EH (cell line): ENCODE measurements at regions not wholly inside any gene's neighbourhood (a gene's known extent, or its start where the extent isn't known, plus 50 kb on each side); places are given as distances from the start of the nearest gene placed in this dataset.

Source experiments
- DNase-seq: peaks from one replicate; pipeline ENCODE4 v3.0.0-alpha.2; 2015; ENCODE audit warnings: low read depth

- no peak for DNase-seq
These were observed 1045.3 kb downstream of the TLE1 start for GRCh38 chr9:80644044-80644443.

- no peak for DNase-seq
These were observed 1054.3 kb downstream of the TLE1 start for GRCh38 chr9:80635065-80635464.

GRCh38 chr9:80632041-80632440, 1057.3 kb downstream of the TLE1 start:
- no peak for DNase-seq

- no peak for DNase-seq
These were observed 1050.7 kb downstream of the TLE4 start for GRCh38 chr9:80622508-80622907.

DNA sequence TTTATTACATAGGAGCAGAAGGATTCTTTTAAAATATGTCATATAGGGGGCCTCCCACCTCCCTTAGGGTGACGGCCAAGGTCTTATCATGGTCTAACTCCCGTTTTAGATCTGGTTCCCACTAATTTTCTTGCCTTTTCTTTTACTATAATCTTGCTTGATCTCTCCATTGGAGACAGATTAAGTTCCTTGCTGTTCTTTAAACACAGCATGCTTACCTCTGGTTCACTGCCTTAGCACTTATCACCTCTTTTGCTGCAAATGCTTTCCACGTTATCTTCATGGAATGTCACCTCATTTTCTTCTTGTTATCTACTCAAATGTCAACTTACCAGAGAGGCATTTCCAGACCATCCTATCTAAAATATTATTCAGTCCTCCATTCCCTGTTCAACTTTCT, 1047.6 kb downstream of the TLE4 start:
- no peak for DNase-seq

GRCh38 chr9:80615964-80616363, 1044.2 kb downstream of the TLE4 start:
- no peak for DNase-seq

DNA sequence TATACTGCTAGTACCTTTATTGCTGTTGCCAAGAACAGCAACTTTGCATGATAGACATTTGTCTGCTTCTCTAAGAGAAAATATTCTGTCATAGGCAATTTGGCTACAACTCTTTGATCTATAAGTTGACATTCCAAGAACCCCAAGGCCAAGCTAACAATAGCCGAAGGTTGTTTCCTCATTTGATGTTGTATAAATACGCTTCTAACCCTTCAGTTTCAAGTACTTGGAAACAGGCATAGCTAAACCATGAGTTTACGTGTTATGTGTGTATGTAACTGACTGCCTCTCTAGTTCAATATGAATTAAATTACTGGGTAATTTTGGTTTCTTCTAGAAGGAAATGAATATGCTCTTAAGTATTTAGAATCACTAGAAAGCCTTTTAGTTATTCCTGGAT, 1034.0 kb downstream of the TLE4 start:
- DNase-seq, result no peak

DNA sequence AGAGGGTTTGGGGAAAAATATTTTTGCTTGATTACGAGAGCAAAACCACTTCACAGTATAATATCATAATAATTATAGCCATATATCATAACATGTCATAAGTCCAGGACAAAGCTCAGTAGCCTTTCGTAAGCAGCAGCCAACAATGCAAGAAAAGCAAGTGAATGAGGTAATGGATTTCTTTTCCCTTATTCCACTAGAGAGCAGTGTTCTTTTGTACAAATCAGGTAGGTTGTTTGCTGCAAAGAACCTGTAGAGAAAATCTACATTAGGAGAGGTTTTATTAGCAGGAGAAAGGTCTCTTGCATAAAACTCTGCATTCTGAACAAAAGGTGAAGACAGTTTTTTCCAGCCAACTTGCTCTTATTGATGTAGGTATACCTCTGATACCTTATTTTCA, 1033.4 kb downstream of the TLE4 start:
- DNase-seq, result no peak

- DNase-seq, result no peak
These were observed 1030.5 kb downstream of the TLE4 start for GRCh38 chr9:80602291-80602690.

DNA sequence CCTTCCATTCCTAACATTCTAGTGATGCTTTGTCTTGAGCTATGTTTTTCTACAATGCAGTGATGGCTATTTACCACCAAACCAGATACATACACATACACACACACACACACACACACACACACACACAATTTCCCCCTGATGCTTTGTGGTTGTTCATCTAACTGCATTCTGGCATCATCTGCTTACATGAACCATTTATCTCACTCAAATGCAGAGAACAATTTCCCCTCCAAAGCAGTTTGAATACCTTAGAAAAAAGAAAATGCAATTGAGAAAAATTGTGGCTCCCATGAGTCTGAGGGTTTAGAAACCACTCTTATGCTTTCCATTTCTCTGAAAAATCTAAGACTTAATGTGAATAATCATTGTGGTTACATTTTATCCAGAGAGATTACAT, 1024.8 kb downstream of the TLE4 start:
- DNase-seq, result no peak

GRCh38 chr9:80595192-80595591, 1023.4 kb downstream of the TLE4 start:
- no peak for DNase-seq

DNA sequence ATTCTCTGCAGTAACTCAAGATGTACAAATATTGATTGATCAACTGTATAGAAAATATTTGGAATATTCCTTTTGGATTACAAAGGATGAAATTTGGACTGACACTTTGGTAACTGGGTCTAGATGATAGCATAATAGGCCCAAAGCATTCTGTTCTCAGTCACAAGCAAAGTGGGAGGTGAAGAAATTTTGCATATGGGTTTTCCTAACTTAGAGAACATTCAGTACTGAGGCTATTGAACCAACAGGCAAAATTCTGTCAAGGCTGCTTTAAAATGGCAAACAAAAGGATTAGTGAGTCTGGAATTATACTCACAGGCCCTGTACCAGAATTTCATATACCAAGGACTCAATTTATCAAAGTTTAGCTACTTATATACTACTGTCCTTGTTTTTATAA, 1020.6 kb downstream of the TLE4 start:
- DNase-seq, result no peak

- DNase-seq, result no peak
These were observed 1015.1 kb downstream of the TLE4 start for GRCh38 chr9:80586786-80587330.

DNA sequence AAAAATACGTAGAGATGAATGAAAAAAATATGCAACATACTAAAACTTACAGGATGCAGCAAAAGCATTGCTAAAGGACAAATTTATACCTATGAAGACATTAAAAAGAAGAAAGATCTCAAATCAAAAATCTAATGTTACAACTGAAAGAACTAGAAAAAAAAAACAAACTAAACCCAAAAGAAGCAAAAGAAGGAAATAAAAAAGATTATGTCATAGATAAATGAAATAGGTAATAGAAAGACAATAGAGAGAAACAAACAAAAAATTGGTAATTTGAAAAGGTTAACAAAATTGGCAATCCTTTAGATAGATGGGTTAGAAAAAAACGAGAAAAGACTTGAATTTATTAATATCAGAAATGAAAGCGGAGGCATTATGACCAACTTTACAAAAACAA, 1000.2 kb downstream of the TLE4 start:
- no peak for DNase-seq

DNA sequence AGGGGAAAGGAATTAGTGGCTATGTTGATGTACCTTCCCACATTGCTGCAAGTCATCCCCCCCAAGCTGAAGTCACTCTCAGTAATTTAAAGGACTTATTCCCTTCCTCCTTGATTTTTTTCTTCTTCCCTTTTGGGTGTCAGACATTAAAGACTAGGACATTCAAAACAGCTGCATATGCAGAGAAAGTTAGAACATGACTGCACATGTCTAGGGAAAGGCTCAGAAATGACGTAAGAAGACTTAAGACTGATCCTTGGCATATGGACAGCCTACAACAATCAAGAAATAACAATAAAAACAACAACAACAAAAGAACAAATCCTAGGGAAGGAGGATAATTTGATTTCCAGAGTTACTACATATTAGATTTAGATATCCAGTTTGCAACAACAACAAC, 997.5 kb downstream of the TLE4 start:
- no peak for DNase-seq

- no peak for DNase-seq
These were observed 989.8 kb downstream of the TLE4 start for GRCh38 chr9:80561526-80561925.

- DNase-seq, result no peak
These were observed 989.2 kb downstream of the TLE4 start for GRCh38 chr9:80560976-80561375.

DNA sequence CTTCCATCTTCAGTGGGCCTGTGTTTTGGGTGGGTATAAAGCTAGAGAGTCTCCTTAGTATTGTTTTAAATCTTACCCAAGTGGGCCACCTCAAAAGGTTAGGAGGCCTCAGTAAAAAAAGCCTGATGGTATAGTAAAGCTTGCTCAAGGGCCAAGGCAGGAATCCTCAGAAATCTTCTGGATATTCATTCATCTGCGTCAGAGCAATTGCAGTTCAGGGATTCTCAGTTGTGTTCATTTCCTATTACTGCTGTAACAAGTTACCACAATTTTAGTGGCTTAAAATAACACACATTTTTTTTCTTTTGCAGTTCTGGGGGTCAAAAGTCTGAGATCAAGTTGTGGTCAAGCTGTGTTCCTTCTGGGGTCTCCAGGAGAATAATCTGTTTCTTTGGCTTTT, 985.5 kb downstream of the TLE4 start:
- no peak for DNase-seq

DNA sequence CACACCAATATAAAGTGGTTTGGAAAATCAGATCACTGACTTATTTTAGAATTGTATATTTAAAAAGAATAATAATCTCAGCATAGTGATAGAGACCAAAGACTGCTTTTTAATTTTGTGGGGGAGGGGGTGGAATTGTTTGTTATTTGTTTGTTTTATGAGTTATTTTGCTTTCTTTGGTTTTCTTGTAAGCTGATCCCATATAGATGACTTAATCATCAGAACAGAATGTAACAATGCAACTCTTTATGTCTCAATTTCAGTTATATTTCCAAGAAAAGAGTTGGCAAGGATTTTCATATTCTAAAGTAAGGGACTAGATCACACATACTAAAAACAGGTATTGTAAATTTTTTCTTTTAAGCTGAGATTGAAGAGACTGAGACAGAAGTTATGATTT, 984.9 kb downstream of the TLE4 start:
- DNase-seq, result no peak

DNA sequence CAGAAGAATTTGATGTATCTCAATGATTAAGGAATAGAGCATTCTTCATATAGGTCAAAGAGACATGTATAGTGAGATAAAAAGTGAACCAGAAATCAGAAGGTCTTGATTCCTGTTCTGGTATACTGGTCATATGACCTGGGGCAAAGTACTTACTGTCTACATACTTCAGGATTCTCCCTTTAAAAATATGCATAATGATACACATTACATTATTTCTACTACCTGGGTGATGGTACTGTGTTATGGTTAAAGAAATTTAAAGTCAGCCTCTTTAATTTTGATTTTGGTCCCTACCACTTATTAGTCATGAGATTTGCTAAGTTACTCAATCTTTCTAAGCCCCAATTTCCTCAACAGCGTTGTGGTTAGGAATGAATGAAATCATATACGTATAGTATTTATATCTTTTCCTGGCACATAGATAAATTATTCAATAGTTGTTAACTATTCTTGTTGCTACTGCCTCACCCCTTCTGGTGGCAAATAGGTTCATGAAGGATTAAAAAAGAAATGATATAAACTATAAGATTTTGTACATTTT, 984.1 kb downstream of the TLE4 start:
- no peak for DNase-seq

GRCh38 chr9:80554856-80555255, 983.1 kb downstream of the TLE4 start:
- DNase-seq, result no peak

GRCh38 chr9:80554301-80554700, 982.5 kb downstream of the TLE4 start:
- no peak for DNase-seq

- DNase-seq, result no peak
These were observed 981.2 kb downstream of the TLE4 start for GRCh38 chr9:80552931-80553330.

DNA sequence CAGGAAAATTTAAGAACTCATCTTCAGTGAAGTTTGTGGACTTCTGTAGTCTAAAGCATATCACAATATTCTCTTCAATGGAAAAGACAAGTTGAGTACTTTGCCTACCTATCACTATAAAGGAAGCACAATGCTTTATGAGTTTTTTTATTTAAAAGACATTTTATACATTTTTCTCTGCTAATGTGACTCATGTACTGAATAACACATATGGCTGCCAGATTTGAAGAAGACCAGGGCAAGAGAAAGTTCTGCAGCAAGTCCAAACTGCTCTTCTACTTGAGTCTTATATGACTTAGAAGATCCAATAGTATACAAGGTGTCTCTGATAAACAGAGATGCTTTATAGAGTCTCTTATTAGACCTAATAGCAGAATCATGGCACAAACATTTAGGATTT, 978.4 kb downstream of the TLE4 start:
- no peak for DNase-seq

DNA sequence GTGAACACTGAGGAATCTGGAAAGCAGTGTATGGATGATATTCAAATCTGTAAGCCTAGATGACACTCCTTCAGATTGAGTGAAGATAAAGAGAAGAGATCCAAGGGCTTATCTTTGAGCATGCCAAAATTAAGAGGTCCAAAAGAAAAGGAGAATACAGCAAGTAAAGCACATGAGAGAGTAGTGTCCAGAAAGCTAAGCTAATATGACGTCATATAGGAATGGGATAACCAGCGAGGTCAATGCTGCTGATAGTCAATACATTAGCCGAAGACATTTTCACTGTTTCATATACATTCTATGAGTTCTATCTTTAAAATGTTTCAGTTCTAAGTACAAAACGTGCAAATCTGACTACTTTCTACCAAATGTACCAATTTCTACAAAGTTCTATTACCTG, 975.8 kb downstream of the TLE4 start:
- no peak for DNase-seq
